LNCAP (cell line): ENCODE measurements at regions not wholly inside any gene's neighbourhood (a gene's known extent, or its start where the extent isn't known, plus 50 kb on each side); places are given as distances from the start of the nearest gene placed in this dataset.

Source experiments
- CTCF ChIP-seq: fragments of 450-650 bp; IDR thresholded peaks from 2 replicates; pipeline ENCODE4 v1.5.1; 2017; ENCODE audit warnings: mild to moderate bottlenecking

- no peak for TF ChIP-seq CTCF
These were observed 236.5 kb upstream of the ZMIZ1 start for GRCh38 chr10:78832281-78832680.

- TF ChIP-seq CTCF = no peak
These were observed 230.6 kb upstream of the ZMIZ1 start for GRCh38 chr10:78838141-78838657.

GRCh38 chr10:78843495-78843894, 225.3 kb upstream of the ZMIZ1 start:
- no peak for TF ChIP-seq CTCF

- no peak for TF ChIP-seq CTCF
These were observed 223.7 kb upstream of the ZMIZ1 start for GRCh38 chr10:78844960-78845607.

- TF ChIP-seq CTCF = no peak
These were observed 222.7 kb upstream of the ZMIZ1 start for GRCh38 chr10:78846071-78846470.

- TF ChIP-seq CTCF = no peak
These were observed 222.0 kb upstream of the ZMIZ1 start for GRCh38 chr10:78846760-78847159.

- no peak for TF ChIP-seq CTCF
These were observed 221.3 kb upstream of the ZMIZ1 start for GRCh38 chr10:78847485-78847884.

GRCh38 chr10:78849115-78849514, 219.7 kb upstream of the ZMIZ1 start:
- TF ChIP-seq CTCF = no peak
